ENCODE measurements at regions not wholly inside any gene's neighbourhood (a gene's known extent, or its start where the extent isn't known, plus 50 kb on each side); places are given as distances from the start of the nearest gene placed in this dataset.

DNA sequence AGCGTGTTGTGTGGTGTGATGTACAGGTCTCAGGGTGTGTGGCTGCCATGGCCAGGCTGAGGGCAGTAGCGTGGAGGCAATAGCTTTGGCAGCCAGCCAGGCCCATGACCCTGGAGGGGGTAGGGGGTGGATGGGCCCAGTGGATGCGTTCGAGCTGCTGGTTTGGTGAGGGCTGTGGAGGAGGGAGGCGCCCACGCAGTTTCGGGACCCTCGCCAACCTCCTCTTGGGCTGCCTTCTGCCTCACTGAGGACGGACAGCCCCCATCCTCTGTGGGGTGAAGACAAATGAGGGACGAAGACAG, 238.6 kb upstream of the GSE1 start:
- TF ChIP-seq, protein P1, sequence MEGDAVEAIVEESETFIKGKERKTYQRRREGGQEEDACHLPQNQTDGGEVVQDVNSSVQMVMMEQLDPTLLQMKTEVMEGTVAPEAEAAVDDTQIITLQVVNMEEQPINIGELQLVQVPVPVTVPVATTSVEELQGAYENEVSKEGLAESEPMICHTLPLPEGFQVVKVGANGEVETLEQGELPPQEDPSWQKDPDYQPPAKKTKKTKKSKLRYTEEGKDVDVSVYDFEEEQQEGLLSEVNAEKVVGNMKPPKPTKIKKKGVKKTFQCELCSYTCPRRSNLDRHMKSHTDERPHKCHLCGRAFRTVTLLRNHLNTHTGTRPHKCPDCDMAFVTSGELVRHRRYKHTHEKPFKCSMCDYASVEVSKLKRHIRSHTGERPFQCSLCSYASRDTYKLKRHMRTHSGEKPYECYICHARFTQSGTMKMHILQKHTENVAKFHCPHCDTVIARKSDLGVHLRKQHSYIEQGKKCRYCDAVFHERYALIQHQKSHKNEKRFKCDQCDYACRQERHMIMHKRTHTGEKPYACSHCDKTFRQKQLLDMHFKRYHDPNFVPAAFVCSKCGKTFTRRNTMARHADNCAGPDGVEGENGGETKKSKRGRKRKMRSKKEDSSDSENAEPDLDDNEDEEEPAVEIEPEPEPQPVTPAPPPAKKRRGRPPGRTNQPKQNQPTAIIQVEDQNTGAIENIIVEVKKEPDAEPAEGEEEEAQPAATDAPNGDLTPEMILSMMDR (IDR thresholded peaks at IDR 0.05): no peak
- TF ChIP-seq POLR2A (IDR thresholded peaks at IDR 0.05): no peak

Measured in uterus (tissue), 2 donors.